Thoracic aorta (tissue), 2 donors: ENCODE measurements at regions not wholly inside any gene's neighbourhood (a gene's known extent, or its start where the extent isn't known, plus 50 kb on each side); places are given as distances from the start of the nearest gene placed in this dataset.

Experiments
- ATAC-seq: fragments of 150-250 bp; one replicate; pipeline ENCODE4 v1.8.0; 2017; ENCODE audit warnings: low read depth; ENCODE audit not compliant: insufficient number of reproducible peaks, low FRiP score
- DNase-seq: peaks from one replicate; pipeline ENCODE4 v3.0.0-alpha.2; 2020; ENCODE audit warnings: low spot score
- H3K27ac ChIP-seq, 2 donors: fragments of 200-600 bp; sonication (generic); 1 replicate in 1 of 2; 2 replicates in 1 of 2; pipeline ENCODE4 v1.5.1; 2016; ENCODE audit warnings: mild to moderate bottlenecking in 2 of 2, moderate library complexity in 2 of 2
- H3K27me3 ChIP-seq: fragments of 200-600 bp; sonication (generic); replicated peaks from 2 replicates; pipeline ENCODE4 v1.6.0; 2016; ENCODE audit warnings: mild to moderate bottlenecking; ENCODE audit not compliant: insufficient read depth
- H3K36me3 ChIP-seq: fragments of 200-600 bp; sonication (generic); one replicate; pipeline ENCODE4 v1.5.1; 2016
- H3K4me1 ChIP-seq, 2 donors: fragments of 200-600 bp; sonication (generic); 1 replicate in 1 of 2; 2 replicates in 1 of 2; pipeline versions ENCODE4 v1.5.1 to v1.6.0; 2016; ENCODE audit warnings: low read depth in 2 of 2, mild to moderate bottlenecking in 1 of 2; ENCODE audit not compliant: control insufficient read depth in 1 of 2
- H3K4me3 ChIP-seq: fragments of 200-600 bp; sonication (generic); 2 replicates; pipeline ENCODE4 v1.5.1; 2016; ENCODE audit warnings: mild to moderate bottlenecking
- H3K9me3 ChIP-seq: fragments of 200-600 bp; sonication (generic); 2 replicates; pipeline ENCODE4 v1.5.1; 2016
- TF ChIP-seq, protein P1 (sequence below): fragments of 200-600 bp; sonication (generic); IDR thresholded peaks from one replicate; pipeline ENCODE4 v1.5.1; 2019; ENCODE audit warnings: antibody characterized with exemption

DNA sequence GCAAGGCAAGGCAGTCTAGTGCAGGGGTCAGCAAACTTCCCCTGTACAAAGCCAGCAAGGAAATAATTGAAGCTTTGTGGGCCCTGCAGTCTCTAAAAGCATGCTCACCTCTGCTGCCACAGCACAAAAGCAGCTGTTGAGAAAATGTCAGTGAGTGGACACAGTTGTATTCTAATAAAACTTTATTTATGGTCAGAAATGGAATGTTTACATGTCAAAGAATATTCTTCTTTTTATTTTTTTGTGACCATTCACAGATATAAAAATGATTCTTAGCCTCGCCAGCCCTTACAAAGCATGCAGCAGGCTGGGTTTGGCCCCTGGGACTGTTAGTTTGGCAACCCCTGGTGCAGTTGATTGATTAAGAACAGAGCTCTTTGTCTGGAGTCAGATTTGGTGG is 192.4 kb downstream of the BUB3 start:
- TF ChIP-seq, protein P1, sequence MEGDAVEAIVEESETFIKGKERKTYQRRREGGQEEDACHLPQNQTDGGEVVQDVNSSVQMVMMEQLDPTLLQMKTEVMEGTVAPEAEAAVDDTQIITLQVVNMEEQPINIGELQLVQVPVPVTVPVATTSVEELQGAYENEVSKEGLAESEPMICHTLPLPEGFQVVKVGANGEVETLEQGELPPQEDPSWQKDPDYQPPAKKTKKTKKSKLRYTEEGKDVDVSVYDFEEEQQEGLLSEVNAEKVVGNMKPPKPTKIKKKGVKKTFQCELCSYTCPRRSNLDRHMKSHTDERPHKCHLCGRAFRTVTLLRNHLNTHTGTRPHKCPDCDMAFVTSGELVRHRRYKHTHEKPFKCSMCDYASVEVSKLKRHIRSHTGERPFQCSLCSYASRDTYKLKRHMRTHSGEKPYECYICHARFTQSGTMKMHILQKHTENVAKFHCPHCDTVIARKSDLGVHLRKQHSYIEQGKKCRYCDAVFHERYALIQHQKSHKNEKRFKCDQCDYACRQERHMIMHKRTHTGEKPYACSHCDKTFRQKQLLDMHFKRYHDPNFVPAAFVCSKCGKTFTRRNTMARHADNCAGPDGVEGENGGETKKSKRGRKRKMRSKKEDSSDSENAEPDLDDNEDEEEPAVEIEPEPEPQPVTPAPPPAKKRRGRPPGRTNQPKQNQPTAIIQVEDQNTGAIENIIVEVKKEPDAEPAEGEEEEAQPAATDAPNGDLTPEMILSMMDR = no peak
- no peaks in the 10 kb centered on the region for H3K9me3 ChIP-seq
- no peaks in the 10 kb centered on the region for H3K27me3 ChIP-seq
- no peak overlapping the region for H3K4me3 ChIP-seq
- H3K36me3 ChIP-seq = no peaks in the 10 kb centered on the region
- no peak overlapping the region for H3K27ac ChIP-seq
- ATAC-seq (no peak), DNase-seq (no peak)
- H3K4me1 ChIP-seq = no peaks in the 10 kb centered on the region

DNA sequence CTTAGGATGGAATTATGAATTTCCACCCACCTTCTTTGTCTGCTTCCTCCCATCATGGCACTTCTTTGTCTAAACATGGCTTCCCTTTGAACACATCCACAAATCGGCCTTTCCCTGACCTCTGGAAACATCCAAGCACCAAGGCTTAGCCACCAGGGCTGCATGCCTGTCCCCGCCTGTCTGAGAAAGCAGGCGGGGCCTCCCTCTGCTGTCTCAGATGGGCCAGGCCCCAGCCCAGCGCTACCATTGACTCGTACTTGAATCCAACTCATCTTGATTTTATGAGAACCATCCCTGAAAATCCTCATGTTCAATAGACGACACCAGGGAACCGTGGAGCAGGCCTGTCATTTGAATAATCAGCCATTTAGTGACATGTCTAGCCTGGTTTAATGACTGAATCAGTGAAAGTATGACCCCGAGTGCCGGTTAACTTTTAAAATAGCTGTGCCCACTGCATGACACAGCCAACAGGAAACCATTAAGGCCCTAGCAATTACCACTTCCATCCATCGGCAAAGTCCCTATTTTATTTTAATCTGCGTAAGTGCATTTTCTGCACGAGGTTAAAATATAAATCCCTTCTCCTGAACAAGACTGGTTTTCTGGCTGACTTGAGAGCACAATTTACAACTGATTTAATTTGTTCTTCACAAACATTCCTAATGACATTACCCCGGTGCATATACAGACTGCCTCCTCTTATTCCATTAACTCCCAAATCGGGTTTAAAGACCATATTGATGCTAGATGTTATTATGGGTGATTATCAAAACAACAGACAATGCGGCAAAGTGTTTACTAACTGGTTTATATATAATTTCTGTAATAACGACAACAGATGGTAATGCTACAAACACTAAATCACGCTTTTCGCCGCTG is 194.7 kb downstream of the BUB3 start:
- H3K27ac ChIP-seq = no peak overlapping the region
- no peak overlapping the region for H3K4me3 ChIP-seq
- no peaks in the 10 kb centered on the region for H3K4me1 ChIP-seq
- DNase-seq = no peak
- no peaks in the 10 kb centered on the region for H3K27me3 ChIP-seq
- TF ChIP-seq, protein P1 = no peak
- no peak for ATAC-seq
- no peaks in the 10 kb centered on the region for H3K9me3 ChIP-seq
- no peaks in the 10 kb centered on the region for H3K36me3 ChIP-seq

DNA sequence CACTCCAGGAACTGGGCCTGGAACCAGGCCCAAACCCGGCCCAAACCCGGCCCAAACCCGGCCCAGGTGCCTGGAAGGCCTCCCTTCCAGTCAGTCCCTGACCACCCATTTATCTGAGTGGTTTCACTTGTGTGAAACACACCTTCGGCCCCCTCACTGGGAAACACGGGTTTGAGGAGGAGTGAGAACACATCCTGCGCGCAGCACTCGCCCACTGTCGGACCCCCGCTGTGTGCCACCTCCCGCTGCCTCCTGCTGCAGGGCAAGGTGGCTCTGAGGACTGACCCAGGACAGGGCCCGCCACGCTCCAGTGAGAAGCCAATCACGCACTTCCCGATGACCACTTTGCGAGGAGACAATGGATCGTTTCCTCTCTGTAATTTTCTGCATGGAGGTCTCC is 197.5 kb downstream of the BUB3 start:
- TF ChIP-seq, protein P1 = no peak
- Histone ChIP-seq H3K9me3 (no peaks in the 10 kb centered on the region), H3K4me1 (no peaks in the 10 kb centered on the region), H3K27ac (no peak overlapping the region), H3K4me3 (no peak overlapping the region), H3K36me3 (no peaks in the 10 kb centered on the region), H3K27me3 (no peaks in the 10 kb centered on the region)
- ATAC-seq (no peak), DNase-seq (no peak)

DNA sequence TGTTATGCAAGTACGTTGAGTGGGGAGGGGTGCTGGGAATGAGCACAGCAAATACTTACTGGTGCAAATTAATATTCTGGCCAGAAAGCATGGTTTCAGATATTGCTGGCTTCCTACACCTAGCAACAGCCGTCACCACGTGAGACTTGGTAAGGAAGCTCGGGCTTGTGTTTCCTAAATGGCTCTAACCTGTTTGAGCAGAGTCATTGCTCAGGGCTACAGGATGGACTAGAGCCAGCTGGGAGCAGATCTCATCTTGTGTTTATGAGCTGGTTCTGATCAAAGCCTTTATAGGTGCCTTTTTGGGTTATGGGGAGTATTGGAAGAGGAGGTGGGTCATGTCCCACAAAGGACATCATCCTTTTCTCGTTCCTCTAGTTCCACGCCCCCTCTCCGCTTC is 200.3 kb downstream of the BUB3 start:
- DNase-seq (no peak), ATAC-seq (no peak)

DNA sequence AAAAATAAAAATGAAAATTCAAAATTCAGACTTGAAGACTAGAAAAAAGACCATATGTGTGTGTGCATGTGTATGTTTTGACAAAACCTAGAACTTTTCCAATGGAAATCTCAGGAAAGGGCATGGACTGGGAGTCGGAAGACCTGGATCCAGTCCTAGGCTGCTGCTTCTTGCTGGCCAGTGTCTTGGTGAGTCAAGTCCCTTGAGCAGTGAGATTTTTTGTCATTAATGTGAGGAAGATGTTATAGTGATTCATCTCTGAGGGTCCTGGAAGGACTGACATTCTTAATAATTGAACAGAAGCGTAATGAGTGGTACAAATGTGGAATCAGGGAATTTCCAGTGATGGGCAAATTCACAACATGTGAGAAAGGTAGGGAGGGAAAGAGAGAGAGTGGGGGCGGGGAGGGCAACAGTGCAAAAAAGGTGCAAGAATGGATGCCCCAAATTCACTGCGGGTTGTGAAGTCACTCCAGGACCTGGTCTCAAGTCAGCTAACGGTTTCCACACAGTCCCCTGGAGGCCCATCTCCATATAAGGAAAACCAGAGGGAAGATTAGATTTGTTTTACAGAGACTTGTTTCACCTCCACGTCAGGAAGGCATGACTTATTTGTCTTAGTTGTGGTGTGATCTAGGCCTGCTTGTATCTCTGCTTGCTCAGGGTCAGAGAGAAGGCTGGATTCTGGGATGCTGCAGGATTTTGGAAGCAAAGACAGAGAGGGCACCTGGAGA is 201.7 kb downstream of the BUB3 start:
- DNase-seq (no peak), ATAC-seq (no peak)
- TF ChIP-seq, protein P1 = no peak
- Histone ChIP-seq H3K4me1 (no peaks in the 10 kb centered on the region), H3K4me3 (no peak overlapping the region), H3K9me3 (no peaks in the 10 kb centered on the region), H3K27me3 (no peaks in the 10 kb centered on the region), H3K36me3 (no peaks in the 10 kb centered on the region), H3K27ac (no peak overlapping the region)

More for the DNA sequence above, 200.3 kb downstream of the BUB3 start:
- no peaks in the 10 kb centered on the region for H3K27me3 ChIP-seq
- no peaks in the 10 kb centered on the region for H3K9me3 ChIP-seq
- no peaks in the 10 kb centered on the region for H3K4me1 ChIP-seq
- TF ChIP-seq, protein P1 = no peak
- no peaks in the 10 kb centered on the region for H3K36me3 ChIP-seq
- no peak overlapping the region for H3K4me3 ChIP-seq
- no peak overlapping the region for H3K27ac ChIP-seq
